Stomach (tissue), 4 donors: ENCODE measurements at regions not wholly inside any gene's neighbourhood (a gene's known extent, or its start where the extent isn't known, plus 50 kb on each side); places are given as distances from the start of the nearest gene placed in this dataset.

Experiments used
- CTCF ChIP-seq, 7 experiments: fragments of 450-650 bp in 4 of 7; fragments of 200-600 bp in 3 of 7; sonication (generic) in 3 of 7; IDR thresholded peaks; one replicate each; pipeline ENCODE4 v1.5.1; 2016 to 2019; ENCODE audit warnings: antibody characterized with exemption in 7 of 7, control low read depth in 2 of 7, mild to moderate bottlenecking in 1 of 7
- EP300 ChIP-seq: sonication (generic); formaldehyde crosslinking; IDR thresholded peaks from one replicate; pipeline ENCODE4 v1.6.1; 2017; ENCODE audit warnings: antibody characterized with exemption
- POLR2A ChIP-seq, 4 donors: fragments of 450-650 bp; IDR thresholded peaks; one replicate each; pipeline ENCODE4 v1.6.1; 2016; ENCODE audit warnings: antibody characterized with exemption in 4 of 4, control low read depth in 2 of 4, mild to moderate bottlenecking in 1 of 4, moderate library complexity in 1 of 4
- POLR2AphosphoS5 ChIP-seq, 3 donors: sonication (generic); formaldehyde crosslinking; IDR thresholded peaks; one replicate each; pipeline ENCODE4 v1.6.1; 2016; ENCODE audit warnings: antibody characterized with exemption in 3 of 3

DNA sequence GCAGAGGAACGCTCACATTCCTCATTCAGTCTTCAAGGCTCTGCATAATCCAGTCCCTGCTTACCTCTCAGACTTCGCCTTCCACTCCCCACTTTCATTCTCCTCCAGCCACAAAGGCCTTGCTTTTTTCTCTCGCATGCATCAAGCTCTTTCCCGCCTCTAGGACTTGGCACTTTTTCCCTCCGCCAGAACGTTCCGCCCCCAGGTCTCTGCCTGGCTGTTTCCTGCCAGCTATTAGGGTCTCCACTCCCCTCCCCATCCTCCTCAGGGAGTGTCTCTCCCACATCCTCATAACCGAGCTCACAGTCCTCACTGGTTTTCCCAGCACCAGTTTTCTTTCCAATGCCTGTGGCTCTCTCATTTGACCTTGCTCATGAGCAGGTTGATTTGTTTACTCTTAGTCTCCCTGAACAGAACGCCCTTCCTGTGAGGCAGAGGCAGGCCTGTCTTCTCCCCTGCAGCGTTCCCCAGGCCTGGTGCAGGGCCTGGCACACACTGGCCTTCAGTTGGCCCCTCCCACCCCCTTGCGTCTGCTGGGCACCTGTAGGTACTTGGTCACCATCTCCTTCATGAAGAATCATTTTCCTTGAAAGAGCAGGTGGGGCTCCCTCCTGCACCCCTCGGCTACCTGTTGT lies 75.2 kb downstream of the RTL6 start:
- no peak for TF ChIP-seq CTCF (IDR thresholded peaks at IDR 0.05)
- TF ChIP-seq POLR2AphosphoS5 (IDR thresholded peaks at IDR 0.05) = peak in 1 of 3 donors; percentile 44
- no peak for TF ChIP-seq EP300
- no peak for TF ChIP-seq POLR2A (IDR thresholded peaks at IDR 0.05)
